AG04450 (cell line): ENCODE measurements at regions not wholly inside any gene's neighbourhood (a gene's known extent, or its start where the extent isn't known, plus 50 kb on each side); places are given as distances from the start of the nearest gene placed in this dataset.

Experiments used
- CTCF ChIA-PET: fragments of 300-600, 350-600 bp; formaldehyde crosslinking; extraction: SDS; loops from one replicate; lab custom pipeline; 2022; ENCODE audit warnings: antibody characterized with exemption, inconsistent platforms; lab: Charles Lee
- POLR2A ChIA-PET: fragments of 350-600 bp; formaldehyde crosslinking; extraction: SDS; loops from one replicate; lab custom pipeline; 2021; ENCODE audit warnings: antibody characterized with exemption, inconsistent platforms; lab: Yijun Ruan, JAX
- DNase-seq: peaks from one replicate; pipeline ENCODE4 v3.0.0-alpha.2; 2011; ENCODE audit warnings: low read depth, low spot score
- H3K27ac ChIP-seq: one replicate; pipeline ENCODE4 v1.5.1; 2012; ENCODE audit warnings: low read depth, low read length, control low read depth
- H3K27me3 ChIP-seq: one replicate; pipeline ENCODE4 v1.6.0; 2012; ENCODE audit warnings: low read length; ENCODE audit not compliant: control insufficient read depth, insufficient read depth
- H3K4me3 ChIP-seq: 2 replicates; pipeline ENCODE4 v1.5.1; 2011; ENCODE audit warnings: mild to moderate bottlenecking, low read depth, low read length, control low read depth
- H3K9me3 ChIP-seq: 2 replicates; pipeline ENCODE4 v1.5.1; 2012; ENCODE audit warnings: low read length; ENCODE audit not compliant: control insufficient read depth, insufficient read depth
- CTCF ChIP-seq: IDR thresholded peaks from 2 replicates; pipeline ENCODE4 v1.5.1; 2011; ENCODE audit warnings: low read depth, low read length, control low read depth, inconsistent platforms

DNA sequence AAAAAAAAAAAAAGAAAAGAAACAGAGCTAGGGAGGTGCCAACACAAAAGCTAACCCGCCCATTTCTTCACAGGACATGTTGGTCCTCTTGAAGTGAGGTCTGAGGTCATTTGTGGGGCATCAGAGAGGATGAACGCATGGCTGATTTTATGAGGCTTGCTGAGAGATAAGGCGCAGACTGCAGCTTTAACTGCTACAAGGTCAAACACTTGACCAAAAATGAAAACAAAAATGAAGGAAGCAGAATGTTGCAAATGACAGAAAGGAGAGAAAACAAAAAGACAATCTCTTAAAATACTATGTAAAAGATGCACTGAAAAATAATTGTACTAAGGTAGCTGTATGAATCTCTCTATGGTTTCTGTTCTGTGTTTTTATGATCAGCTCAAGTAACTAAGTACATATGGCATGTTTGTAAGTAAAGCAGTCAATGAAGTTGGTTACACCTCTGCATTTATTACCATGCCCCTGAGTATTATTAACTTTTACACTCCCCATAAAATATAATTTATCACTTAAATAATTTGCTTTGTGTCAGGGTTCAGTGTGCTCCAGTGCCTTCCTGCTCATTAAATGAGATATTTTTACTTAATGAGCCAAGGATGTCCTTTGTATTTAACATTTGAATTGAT, 249.1 kb upstream of the NR5A2 start:
- Histone ChIP-seq H3K27ac (no peak overlapping the region), H3K9me3 (no peaks in the 10 kb centered on the region), H3K27me3 (no peaks in the 10 kb centered on the region), H3K4me3 (no peak overlapping the region)
- POLR2A ChIA-PET = no interaction called here
- TF ChIP-seq CTCF = no peak
- CTCF ChIA-PET = no interaction called here
- DNase-seq = no peak

GRCh38 chr1:199780091-199780490, 247.4 kb upstream of the NR5A2 start:
- Histone ChIP-seq H3K9me3 (no peaks in the 10 kb centered on the region), H3K27ac (no peak overlapping the region), H3K4me3 (no peak overlapping the region), H3K27me3 (no peaks in the 10 kb centered on the region)
- DNase-seq = no peak
- ChIA-PET CTCF (interaction anchor here (0.9 to 1.7 kb wide), 2 partner anchors 15 to 38 kb away, joined by 3 to 5 read pairs; no protein-coding TSS in a partner anchor), POLR2A (no interaction called here)
- TF ChIP-seq CTCF = no peak

- Histone ChIP-seq H3K27ac (no peak overlapping the region), H3K4me3 (no peak overlapping the region), H3K27me3 (no peaks in the 10 kb centered on the region), H3K9me3 (no peaks in the 10 kb centered on the region)
- no peak for TF ChIP-seq CTCF
- DNase-seq = peak; percentile 2
- POLR2A ChIA-PET = interaction anchor here (0.7 kb wide), 1 partner anchor 16 kb away, joined by 3 read pairs; no protein-coding TSS in a partner anchor
- CTCF ChIA-PET = interaction anchor here (1.7 kb wide), 1 partner anchor 14 kb away, joined by 5 read pairs; no protein-coding TSS in a partner anchor
Measured at GRCh38 chr1:199780948-199781670, 246.4 kb upstream of the NR5A2 start.

- H3K27me3 ChIP-seq = no peaks in the 10 kb centered on the region
- TF ChIP-seq CTCF = no peak
- no peak overlapping the region for H3K4me3 ChIP-seq
- H3K9me3 ChIP-seq = no peaks in the 10 kb centered on the region
- peak; percentile 8 for DNase-seq
- ChIA-PET POLR2A (no interaction called here), CTCF (interaction anchor here (1.5 kb wide), 1 partner anchor 9 kb away, joined by 3 read pairs; no protein-coding TSS in a partner anchor)
- no peak overlapping the region for H3K27ac ChIP-seq
Measured at GRCh38 chr1:199784138-199784895, 243.2 kb upstream of the NR5A2 start.
